Stimulated activated CD8-positive, alpha-beta memory T cell treated with anti-CD3 and anti-CD28 coated beads, Interleukin-15, amount 100 ng/mL, for 24 hours (primary cell): ENCODE measurements at regions not wholly inside any gene's neighbourhood (a gene's known extent, or its start where the extent isn't known, plus 50 kb on each side); places are given as distances from the start of the nearest gene placed in this dataset.
"Not testable (repeated sequence)": the region's sequence is repeated elsewhere in the genome, so short reads cannot be mapped to it uniquely, and the experiment has no call there.

Experiments used
- DNase-seq: peaks from one replicate; pipeline ENCODE4 v3.0.0-alpha.2; 2020; ENCODE audit warnings: low read depth

DNA sequence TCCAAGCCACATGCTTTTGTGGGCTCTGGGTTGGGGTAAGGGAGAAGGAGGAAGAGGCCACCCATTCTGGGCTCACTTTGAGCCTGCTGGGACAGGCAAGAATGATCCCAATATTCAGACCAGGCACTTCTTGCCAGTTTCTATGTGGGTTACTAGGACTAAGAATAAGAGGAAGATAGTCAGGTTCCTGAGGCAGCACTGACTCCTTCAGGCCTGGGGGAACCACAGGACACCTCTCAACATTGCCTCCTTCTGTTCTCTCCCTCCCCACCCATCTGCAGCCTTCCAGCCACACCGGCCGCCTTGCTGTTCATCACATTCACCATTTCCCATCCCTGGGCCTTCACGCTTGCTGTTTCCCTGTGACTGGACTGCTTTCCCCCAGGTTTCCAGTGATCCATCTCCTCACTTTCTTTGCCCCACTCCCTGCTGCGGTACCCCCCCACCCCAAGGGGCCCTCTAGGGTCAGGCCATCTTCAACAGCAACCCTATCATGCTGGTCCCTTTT lies 69.2 kb upstream of the SIRPA start:
- no peak for DNase-seq

- no peak for DNase-seq
Measured at GRCh38 chr20:1825507-1825906, 69.7 kb upstream of the SIRPA start.

GRCh38 chr20:1824834-1825233 lies 70.4 kb upstream of the SIRPA start:
- DNase-seq = no peak

DNA sequence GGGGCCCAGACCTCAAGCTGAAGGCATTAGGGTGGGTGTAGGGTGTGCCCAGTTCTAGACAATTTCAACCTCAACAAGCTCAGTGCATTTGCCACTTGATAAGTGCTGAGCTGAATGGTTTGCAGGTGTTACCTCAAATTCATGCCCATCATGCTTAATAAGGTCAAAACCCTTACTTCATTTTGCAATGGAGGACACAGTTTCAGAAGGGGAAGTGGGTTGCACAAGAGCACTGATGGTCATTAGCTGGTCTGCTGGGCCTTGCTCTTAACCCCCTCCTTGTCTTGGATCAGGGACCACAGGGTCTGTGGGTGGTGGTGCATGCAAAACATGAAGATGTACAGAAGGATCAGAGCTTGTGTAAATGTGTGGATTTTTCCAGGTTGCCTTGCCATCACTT lies 71.0 kb upstream of the SIRPA start:
- no peak for DNase-seq

GRCh38 chr20:1823450-1823844 lies 71.8 kb upstream of the SIRPA start:
- no peak for DNase-seq

GRCh38 chr20:1822564-1823449 lies 72.4 kb upstream of the SIRPA start:
- no peak for DNase-seq

- no peak for DNase-seq
Measured at GRCh38 chr20:1820138-1821079, 74.8 kb upstream of the SIRPA start.

DNA sequence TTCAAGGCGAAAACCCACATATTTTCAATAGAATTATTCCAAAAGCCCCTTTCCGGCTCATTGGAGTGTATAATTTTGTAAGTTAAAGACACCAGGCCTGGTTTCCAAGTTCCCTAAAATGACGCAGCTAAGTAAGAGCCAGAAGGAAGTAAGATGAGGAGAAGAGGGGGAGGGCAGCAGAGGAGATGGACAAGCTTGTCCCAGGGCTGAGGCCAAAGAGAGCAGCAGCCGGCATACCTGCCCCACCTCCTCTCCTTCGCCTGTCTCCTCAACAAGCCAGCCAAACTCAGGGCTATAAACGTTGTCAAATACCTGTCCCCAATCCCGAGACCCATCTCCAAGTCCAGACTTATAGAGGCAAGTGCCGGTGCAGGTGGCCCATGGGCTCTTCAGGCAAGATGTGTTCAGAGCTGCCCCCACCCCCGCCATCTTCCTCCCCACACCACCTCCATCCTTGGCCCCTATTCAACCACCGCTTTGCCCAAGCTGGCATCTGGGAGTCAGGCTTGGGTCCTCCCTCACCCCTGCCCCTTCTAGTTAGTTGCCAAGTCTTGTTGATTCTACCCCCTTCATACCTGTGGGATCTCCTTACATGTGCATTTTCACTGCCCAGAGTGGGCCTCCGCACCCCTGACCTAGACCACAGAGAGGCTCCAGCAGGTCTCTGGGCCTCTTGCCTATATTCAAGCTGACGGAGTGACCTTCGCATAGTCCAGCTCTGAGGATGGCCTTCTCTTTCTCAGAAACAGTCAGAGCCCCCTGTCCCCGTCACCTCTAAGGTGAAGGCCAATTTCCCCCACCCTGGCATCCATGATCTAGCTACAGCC lies 75.7 kb upstream of the SIRPA start:
- DNase-seq = no peak

GRCh38 chr20:1818895-1819294 lies 76.3 kb upstream of the SIRPA start:
- DNase-seq = no peak

DNA sequence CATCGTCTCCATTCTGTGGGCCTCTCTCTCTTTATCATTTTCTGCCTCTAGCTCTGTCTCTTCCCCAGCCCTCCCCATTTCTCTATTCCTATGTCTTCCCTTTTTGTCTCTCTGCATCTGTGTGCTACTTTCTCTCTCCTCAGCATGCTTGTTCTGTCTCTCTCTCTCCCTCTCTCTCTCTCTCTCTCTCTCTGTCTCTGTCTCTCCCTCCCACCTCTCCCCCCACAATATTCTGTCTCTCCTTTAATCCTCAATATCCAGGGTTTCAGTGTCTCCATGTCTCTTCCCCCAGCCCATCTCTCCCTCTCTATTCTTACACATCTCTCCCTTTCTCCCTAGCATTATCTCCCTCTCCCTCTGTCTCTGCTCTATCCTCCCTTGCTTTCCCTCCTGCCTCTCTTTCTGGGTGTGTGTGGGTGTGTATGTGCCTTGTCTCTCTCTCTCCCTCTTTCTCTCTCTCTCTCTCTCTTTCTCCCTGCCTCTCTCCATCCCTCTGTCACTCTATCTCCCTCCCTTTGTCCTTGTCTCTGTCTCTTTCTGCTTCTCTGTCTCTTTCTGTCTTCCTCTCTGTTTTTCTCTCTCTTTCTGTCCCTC lies 76.9 kb upstream of the SIRPA start:
- no peak for DNase-seq

- no peak for DNase-seq
Measured at GRCh38 chr20:1817577-1818211, 77.5 kb upstream of the SIRPA start.

DNA sequence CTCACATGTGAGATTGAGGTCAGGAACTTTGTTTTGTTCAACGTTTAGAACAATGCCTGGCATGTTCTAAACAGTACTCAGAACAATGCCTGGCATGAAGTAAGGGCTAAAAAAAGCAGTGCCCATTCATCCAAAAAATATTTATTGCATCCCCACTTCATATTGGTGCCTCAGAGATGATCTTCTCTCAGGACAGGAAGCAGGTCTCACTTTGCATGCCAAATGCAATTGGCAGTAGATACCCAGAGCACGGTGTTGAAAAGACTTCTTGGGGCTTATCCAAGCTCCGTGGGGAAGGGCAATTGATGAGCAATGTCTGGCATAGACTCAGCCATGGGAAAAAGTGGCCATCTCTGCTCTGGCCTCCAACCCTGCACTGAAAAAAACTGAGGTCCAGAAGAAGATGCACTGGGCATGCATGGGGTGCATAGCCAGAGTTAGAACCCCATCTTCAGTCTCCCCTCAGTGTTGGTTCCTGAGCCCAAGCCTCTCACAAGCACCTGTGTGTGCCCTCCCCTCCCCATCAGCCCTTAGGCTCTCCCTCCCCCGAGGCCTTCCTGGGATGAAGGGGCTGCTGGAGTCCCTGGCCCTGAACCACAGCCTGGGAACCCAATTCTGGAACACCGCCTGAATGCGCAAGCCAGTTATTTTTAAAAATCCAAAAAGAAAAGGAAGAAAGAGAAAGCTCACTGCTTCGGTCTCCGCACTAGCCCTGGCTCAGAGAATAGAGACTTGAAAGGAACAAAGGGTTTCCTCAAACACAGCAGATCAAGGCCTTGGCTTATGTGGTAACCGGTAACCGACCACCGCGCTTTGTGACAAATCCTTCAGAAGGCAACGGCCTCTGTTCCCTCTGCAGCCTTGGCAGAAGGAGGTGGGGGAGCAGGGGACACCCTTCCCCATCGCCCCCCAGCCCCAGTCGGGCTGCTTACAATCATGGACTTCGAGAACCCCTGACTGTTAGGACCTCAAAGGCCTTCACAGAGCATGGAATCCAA lies 78.5 kb upstream of the SIRPA start:
- DNase-seq = no peak

GRCh38 chr20:1815502-1816085 lies 79.6 kb upstream of the SIRPA start:
- no peak for DNase-seq

DNA sequence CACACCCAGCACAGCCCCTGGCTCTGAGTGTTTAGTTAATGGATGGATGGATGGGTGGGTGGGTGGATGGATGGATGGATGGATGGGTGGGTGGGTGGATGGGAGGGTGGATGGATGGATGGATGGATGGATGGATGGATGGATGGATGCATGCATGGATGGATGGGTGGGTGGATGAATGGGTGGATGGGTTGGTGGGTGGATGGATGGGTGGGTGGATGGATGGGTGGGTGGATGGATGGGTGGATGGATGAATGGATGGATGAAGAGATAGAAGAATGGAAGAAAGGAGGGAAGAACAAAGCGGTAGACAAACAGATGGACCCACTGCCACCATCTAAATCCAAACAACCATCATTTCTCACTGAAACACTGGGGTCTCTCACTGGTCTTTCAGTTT lies 80.3 kb upstream of the SIRPA start:
- not testable (repeated sequence) for DNase-seq

DNA sequence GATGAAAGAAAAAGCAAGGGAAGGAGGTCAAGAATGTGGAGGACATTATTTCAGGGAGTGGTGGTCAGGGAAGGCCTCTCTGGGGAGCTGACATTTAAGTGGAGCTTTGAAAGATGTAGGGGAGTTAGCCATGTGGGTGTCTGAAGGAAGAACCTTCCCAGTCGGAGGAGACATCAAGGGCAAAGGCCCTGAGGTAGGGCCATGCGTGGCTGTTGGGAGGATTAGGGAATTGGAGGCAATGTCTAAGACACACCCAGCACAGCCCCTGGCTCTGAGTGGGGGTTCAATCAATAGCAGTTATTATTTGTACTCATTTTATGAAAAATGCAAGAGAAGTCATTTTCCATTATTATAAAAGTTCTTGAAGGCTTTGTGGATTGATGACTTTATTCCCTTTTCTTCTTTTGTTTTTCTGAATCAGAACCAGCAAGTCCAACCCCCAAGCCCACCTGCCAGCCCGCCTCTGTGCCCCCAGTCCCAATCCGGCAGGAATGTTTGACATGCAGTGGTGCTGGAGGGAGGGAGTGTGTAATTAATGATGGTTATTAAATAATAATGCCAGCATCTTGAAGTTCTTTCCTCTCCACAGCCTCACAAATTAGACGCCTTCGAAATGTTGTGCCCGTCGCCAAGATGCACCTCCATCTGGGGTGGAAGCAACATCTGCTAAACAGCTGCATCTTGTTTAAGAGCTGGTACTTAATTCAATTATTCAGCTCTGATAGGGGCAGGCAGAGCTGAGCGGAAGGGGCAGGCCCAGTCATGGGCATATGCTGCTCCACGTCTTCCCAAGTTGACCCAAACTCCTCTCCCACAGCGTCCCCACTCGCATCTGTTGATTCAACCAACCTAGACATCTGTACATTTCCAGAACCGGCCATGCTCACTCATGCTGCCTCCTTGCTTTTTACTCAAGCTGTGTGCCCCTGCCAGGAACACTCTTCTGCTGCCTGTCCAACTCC lies 81.3 kb upstream of the SIRPA start:
- DNase-seq = no peak

DNA sequence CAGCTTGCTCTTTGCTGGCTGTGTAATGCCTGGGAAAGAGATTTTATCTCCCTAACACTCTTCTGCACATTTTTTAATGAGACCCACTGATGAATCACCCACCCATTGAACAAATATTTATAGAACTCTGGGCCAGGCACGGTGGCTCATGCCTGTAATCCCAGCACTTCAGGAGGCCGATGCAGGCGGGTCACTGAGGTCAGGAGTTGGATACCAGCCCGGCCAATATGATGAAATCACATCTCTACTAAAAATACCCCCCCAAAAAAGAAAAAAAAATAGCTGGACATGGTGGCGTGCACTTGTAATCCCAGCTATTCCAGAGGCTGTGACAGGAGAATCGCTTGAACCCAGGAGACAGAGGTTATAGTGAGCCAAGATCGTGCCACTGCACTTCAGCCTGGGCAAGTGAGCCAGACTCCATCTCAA lies 82.1 kb upstream of the SIRPA start:
- DNase-seq = no peak

- no peak for DNase-seq
Measured at GRCh38 chr20:1811621-1812498, 83.3 kb upstream of the SIRPA start.
